ENCODE measurements at regions not wholly inside any gene's neighbourhood (a gene's known extent, or its start where the extent isn't known, plus 50 kb on each side); places are given as distances from the start of the nearest gene placed in this dataset.

DNA sequence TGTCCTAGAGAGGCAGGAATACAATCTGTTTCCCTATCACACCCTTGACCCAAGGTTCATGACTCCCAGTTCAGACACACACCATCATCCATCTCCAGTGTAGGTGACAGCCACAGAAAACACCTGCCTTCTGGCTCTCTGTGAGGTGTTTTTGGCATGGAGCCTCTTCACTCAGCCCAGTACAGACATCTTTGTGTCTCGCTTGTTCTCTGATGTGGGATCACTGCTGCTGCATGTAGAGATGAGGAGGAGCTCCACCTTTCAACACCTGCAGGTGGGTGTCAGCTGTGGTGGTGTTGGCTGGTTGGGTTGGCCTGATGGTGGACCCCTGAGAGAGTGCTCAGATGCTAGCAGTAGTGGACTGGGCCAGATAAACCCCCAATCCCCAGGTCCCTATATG lies 916.7 kb upstream of the B3GALT2 start:
- DNase-seq (peak in 1 of 3 donors; percentile 14), ATAC-seq (no peak)
- no peaks in the 10 kb centered on the region for H3K27me3 ChIP-seq (ENCODE audit: control insufficient read depth, insufficient read depth)
- WGBS: 92% methylated on average over 1 of the region's 1 CpG
- intact Hi-C loops (cut with DNase I): no loop called here
- H3K4me3 ChIP-seq (ENCODE audit: low read length): no peak overlapping the region
- no peaks in the 10 kb centered on the region for H3K4me1 ChIP-seq (ENCODE audit: control insufficient read depth, insufficient read depth, low read length)
- no peak overlapping the region for H3K27ac ChIP-seq (ENCODE audit: low read length)
- H3K9me3 ChIP-seq (ENCODE audit: control insufficient read depth, low read length): no peaks in the 10 kb centered on the region

GRCh38 chr1:194102607-194103006 lies 916.2 kb upstream of the B3GALT2 start:
- H3K27me3 ChIP-seq (ENCODE audit: control insufficient read depth, insufficient read depth): no peaks in the 10 kb centered on the region
- no peak overlapping the region for H3K4me3 ChIP-seq (ENCODE audit: low read length)
- no peak for ATAC-seq
- 62% methylated on average over 2 of the region's 2 CpGs for WGBS
- H3K4me1 ChIP-seq (ENCODE audit: control insufficient read depth, insufficient read depth, low read length): no peaks in the 10 kb centered on the region
- no peak overlapping the region for H3K27ac ChIP-seq (ENCODE audit: low read length)
- no peak for DNase-seq
- intact Hi-C loops (cut with DNase I): no loop called here
- H3K9me3 ChIP-seq (ENCODE audit: control insufficient read depth, low read length): no peaks in the 10 kb centered on the region

GRCh38 chr1:194084755-194085154 lies 898.3 kb upstream of the B3GALT2 start:
- Histone ChIP-seq H3K27ac (ENCODE audit: low read length) (no peak overlapping the region), H3K4me3 (ENCODE audit: low read length) (no peak overlapping the region), H3K27me3 (ENCODE audit: control insufficient read depth, insufficient read depth) (no peaks in the 10 kb centered on the region), H3K4me1 (ENCODE audit: control insufficient read depth, insufficient read depth, low read length) (no peaks in the 10 kb centered on the region), H3K9me3 (ENCODE audit: control insufficient read depth, low read length) (no peaks in the 10 kb centered on the region)
- intact Hi-C loops (cut with DNase I): no loop called here
- no peak for ATAC-seq
- no peak for DNase-seq
- 49% methylated on average over 3 of the region's 3 CpGs for WGBS

DNA sequence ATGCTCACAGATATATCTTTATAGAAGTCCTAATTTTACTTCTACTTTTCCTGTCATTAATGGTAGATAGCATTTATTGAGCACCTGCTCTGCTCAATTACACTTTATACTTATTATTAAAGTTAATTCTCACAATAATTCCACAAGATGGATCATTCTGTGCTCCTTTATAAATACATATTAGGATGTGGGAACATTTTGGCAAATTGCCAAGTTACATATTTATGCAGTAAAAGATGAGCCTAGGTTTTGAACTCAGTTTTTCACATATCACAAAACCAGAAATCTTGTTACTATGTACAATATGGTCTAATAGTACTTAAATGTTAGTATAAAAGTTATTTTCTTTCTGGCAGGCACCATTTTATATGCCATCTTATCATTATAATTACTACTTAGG lies 895.0 kb upstream of the B3GALT2 start:
- Histone ChIP-seq H3K9me3 (ENCODE audit: control insufficient read depth, low read length) (no peaks in the 10 kb centered on the region), H3K27me3 (ENCODE audit: control insufficient read depth, insufficient read depth) (no peaks in the 10 kb centered on the region), H3K4me3 (ENCODE audit: low read length) (no peak overlapping the region), H3K27ac (ENCODE audit: low read length) (no peak overlapping the region), H3K4me1 (ENCODE audit: control insufficient read depth, insufficient read depth, low read length) (no peaks in the 10 kb centered on the region)
- ATAC-seq (no peak), DNase-seq (no peak)
- intact Hi-C loops (cut with DNase I): no loop called here

GRCh38 chr1:194080826-194081225 lies 894.4 kb upstream of the B3GALT2 start:
- H3K27ac ChIP-seq (ENCODE audit: low read length): no peak overlapping the region
- 94% methylated on average over 2 of the region's 2 CpGs for WGBS
- DNase-seq: no peak
- intact Hi-C loops (cut with DNase I): no loop called here
- no peaks in the 10 kb centered on the region for H3K27me3 ChIP-seq (ENCODE audit: control insufficient read depth, insufficient read depth)
- no peaks in the 10 kb centered on the region for H3K4me1 ChIP-seq (ENCODE audit: control insufficient read depth, insufficient read depth, low read length)
- ATAC-seq: no peak
- no peak overlapping the region for H3K4me3 ChIP-seq (ENCODE audit: low read length)
- no peaks in the 10 kb centered on the region for H3K9me3 ChIP-seq (ENCODE audit: control insufficient read depth, low read length)

DNA sequence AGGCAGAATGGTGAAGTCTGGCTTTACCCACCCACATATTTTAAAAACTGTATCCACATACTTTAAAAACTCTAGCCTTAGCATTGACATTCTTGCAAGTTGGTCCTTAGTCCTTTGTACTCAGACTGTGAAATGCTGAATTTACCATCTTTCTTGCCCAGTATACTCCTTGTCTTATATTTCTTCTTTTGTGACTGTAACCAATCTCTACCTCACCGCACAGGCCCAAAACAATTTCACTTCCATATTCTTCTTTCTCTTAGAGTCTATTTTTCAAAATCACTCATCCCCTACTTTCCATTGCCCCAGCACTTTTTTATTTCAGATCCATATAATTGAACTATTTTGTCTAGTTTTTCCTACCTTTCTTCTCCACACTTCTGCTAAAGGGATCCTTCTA lies 892.4 kb upstream of the B3GALT2 start:
- Histone ChIP-seq H3K4me1 (ENCODE audit: control insufficient read depth, insufficient read depth, low read length) (no peaks in the 10 kb centered on the region), H3K4me3 (ENCODE audit: low read length) (no peak overlapping the region), H3K27ac (ENCODE audit: low read length) (no peak overlapping the region), H3K27me3 (ENCODE audit: control insufficient read depth, insufficient read depth) (no peaks in the 10 kb centered on the region), H3K9me3 (ENCODE audit: control insufficient read depth, low read length) (no peaks in the 10 kb centered on the region)
- 94% methylated on average over 1 of the region's 1 CpG for WGBS
- intact Hi-C loops (cut with DNase I): no loop called here
- DNase-seq (no peak), ATAC-seq (no peak)

GRCh38 chr1:194076646-194077045 lies 890.2 kb upstream of the B3GALT2 start:
- 28% methylated on average over 1 of the region's 1 CpG for WGBS

DNA sequence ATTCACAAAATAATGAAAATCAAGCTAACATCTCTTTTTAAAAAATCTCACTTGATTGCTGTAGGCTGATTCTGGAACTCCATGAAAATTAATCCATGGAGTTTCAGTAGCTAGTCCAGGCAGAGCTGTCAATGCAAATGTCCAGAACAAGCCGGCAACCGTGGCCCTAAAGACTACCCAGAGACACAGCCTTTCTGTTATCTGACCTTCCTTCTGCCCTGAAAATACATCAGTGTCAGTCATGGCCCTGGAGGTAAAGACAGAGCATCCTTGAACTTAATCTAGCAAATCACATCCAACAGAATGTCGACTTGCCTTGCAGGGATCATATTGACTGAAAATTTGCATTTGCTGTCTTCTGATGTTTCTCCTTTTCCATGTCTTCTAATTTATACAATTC lies 887.4 kb upstream of the B3GALT2 start:
- H3K4me1 ChIP-seq (ENCODE audit: control insufficient read depth, insufficient read depth, low read length): no peaks in the 10 kb centered on the region
- H3K9me3 ChIP-seq (ENCODE audit: control insufficient read depth, low read length): no peaks in the 10 kb centered on the region
- DNase-seq: no peak
- WGBS: 46% methylated on average over 3 of the region's 3 CpGs
- H3K4me3 ChIP-seq (ENCODE audit: low read length): no peak overlapping the region
- ATAC-seq: no peak
- no peaks in the 10 kb centered on the region for H3K27me3 ChIP-seq (ENCODE audit: control insufficient read depth, insufficient read depth)
- intact Hi-C loops (cut with DNase I): no loop called here
- no peak overlapping the region for H3K27ac ChIP-seq (ENCODE audit: low read length)

More at GRCh38 chr1:194076646-194077045, 890.2 kb upstream of the B3GALT2 start:
- ATAC-seq (no peak), DNase-seq (no peak)
- Histone ChIP-seq H3K27ac (ENCODE audit: low read length) (no peak overlapping the region), H3K9me3 (ENCODE audit: control insufficient read depth, low read length) (no peaks in the 10 kb centered on the region), H3K4me1 (ENCODE audit: control insufficient read depth, insufficient read depth, low read length) (no peaks in the 10 kb centered on the region), H3K27me3 (ENCODE audit: control insufficient read depth, insufficient read depth) (no peaks in the 10 kb centered on the region), H3K4me3 (ENCODE audit: low read length) (no peak overlapping the region)
- intact Hi-C loops (cut with DNase I): no loop called here

GRCh38 chr1:194071205-194071604 lies 884.8 kb upstream of the B3GALT2 start:
- ATAC-seq (no peak), DNase-seq (no peak)
- intact Hi-C loops (cut with DNase I): no loop called here
- no peaks in the 10 kb centered on the region for H3K4me1 ChIP-seq (ENCODE audit: control insufficient read depth, insufficient read depth, low read length)
- H3K4me3 ChIP-seq (ENCODE audit: low read length): no peak overlapping the region
- H3K27me3 ChIP-seq (ENCODE audit: control insufficient read depth, insufficient read depth): no peaks in the 10 kb centered on the region
- H3K9me3 ChIP-seq (ENCODE audit: control insufficient read depth, low read length): no peaks in the 10 kb centered on the region
- no peak overlapping the region for H3K27ac ChIP-seq (ENCODE audit: low read length)

DNA sequence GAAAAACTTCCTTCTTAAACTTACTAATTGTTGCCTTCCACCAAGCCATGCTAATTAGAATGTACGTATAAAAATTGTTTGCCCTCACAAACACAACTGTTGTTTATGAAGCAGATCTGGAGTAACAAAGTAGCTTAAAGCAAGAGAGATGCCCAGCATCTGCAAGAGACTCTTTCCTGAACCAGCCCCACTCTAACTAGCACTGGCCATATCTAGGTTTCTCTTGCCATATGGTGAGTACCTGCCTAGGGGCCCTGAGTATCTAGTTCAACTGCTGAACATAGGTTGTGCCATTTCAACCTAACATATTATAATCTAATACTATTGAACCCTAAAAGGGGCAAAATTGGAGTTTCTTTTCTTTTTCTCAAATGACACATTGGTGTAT lies 883.4 kb upstream of the B3GALT2 start:
- Histone ChIP-seq H3K27me3 (ENCODE audit: control insufficient read depth, insufficient read depth) (no peaks in the 10 kb centered on the region), H3K9me3 (ENCODE audit: control insufficient read depth, low read length) (no peaks in the 10 kb centered on the region), H3K4me1 (ENCODE audit: control insufficient read depth, insufficient read depth, low read length) (no peaks in the 10 kb centered on the region), H3K4me3 (ENCODE audit: low read length) (no peak overlapping the region), H3K27ac (ENCODE audit: low read length) (peak overlapping the region; percentile 62)
- no peak for DNase-seq
- 47% methylated on average over 1 of the region's 1 CpG for WGBS
- intact Hi-C loops (cut with DNase I): loop anchor here in 1 of 4 donors (5.0 kb wide), 1 partner anchor 118 kb away; no protein-coding TSS in a partner anchor
- peak; percentile 13 to 35 for ATAC-seq

- no peak overlapping the region for H3K4me3 ChIP-seq (ENCODE audit: low read length)
- no peaks in the 10 kb centered on the region for H3K9me3 ChIP-seq (ENCODE audit: control insufficient read depth, low read length)
- DNase-seq (peak; percentile 73 to 85 (median 80)), ATAC-seq (peak; percentile 91 to 93)
- no peaks in the 10 kb centered on the region for H3K4me1 ChIP-seq (ENCODE audit: control insufficient read depth, insufficient read depth, low read length)
- H3K27me3 ChIP-seq (ENCODE audit: control insufficient read depth, insufficient read depth): no peaks in the 10 kb centered on the region
- intact Hi-C loops (cut with DNase I): loop anchor here in 1 of 4 donors (5.0 kb wide), 1 partner anchor 117 kb away; no protein-coding TSS in a partner anchor
- peak overlapping the region; percentile 11 for H3K27ac ChIP-seq (ENCODE audit: low read length)
- 45% methylated on average over 7 of the region's 7 CpGs for WGBS
These were observed 882.9 kb upstream of the B3GALT2 start for GRCh38 chr1:194069168-194069830.
